Cardiac septum (tissue), 1 donor: ENCODE measurements at regions not wholly inside any gene's neighbourhood (a gene's known extent, or its start where the extent isn't known, plus 50 kb on each side); places are given as distances from the start of the nearest gene placed in this dataset.

Experiments used
- DNase-seq: peaks from one replicate; pipeline ENCODE4 v3.0.0-alpha.2; 2020; ENCODE audit warnings: low spot score
- intact Hi-C: fragments of 100-400 bp; cut with DNase I; formaldehyde crosslinking; loops from one replicate; pipeline ENCODE4 v1.14.0; 2022
- donor health status: DM: no; HTN: no; CAD: no.

DNA sequence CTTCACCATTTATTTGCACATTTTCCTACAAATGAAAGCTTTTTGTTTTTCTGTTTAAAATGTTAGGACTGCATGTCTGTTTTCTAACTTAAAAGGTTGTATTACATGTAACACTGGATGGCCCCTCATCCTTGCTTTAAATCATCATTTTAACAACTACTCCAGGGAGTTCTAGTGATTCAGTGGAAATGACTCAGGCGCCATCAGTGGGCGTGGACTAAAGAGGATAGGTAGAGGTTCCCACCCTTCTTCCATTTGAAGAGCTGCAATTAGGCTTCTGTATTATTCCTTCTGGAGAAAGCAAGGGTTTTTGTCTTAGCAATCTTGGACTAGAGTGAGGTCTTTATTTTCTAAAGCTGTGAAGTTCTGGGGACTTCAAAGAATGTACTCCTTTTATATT lies 213.7 kb downstream of the TMEM38B start:
- intact Hi-C loops = loop anchor here (10.0 kb wide), 2 partner anchors 1027 to 1267 kb away; no protein-coding TSS in a partner anchor
- no peak for DNase-seq

DNA sequence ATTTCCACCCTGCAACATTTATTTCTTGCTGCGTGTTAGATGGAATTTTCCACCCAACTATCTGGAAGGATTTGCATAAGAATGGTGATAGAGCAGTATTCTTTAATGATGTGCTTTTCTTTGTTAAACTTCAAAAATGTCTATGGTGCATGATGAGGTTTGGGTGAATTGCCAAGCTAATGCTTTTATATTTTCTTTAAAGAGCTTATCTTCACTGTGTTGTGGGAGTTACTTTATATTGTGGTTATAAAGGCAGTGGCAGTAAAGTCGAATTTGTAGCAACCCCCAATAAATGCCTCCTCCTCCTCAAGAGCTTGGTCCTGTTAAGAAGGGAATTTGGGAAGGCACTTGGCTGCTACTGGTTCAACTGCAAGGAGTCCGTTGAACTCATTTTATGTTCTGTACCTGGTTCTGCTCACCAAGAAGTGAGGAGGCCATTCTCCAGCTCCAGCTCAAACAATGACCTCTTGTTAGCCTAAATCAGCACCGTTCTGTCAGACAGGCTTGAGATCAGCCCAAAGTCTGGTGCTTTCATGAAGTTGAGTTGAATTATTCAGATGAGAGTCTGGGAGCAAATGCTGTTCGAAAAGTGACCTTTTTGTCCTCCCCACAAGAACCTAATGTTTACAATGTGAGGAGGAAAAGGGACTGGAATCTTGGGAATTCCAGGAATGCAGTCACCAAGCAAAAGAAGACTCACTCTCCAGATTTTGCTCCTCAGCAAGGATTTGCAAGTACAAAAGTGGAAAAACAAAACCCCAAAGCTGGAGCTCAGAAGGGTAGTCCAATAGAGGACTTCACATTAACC lies 217.0 kb downstream of the TMEM38B start:
- intact Hi-C loops = no loop called here
- DNase-seq = no peak

DNA sequence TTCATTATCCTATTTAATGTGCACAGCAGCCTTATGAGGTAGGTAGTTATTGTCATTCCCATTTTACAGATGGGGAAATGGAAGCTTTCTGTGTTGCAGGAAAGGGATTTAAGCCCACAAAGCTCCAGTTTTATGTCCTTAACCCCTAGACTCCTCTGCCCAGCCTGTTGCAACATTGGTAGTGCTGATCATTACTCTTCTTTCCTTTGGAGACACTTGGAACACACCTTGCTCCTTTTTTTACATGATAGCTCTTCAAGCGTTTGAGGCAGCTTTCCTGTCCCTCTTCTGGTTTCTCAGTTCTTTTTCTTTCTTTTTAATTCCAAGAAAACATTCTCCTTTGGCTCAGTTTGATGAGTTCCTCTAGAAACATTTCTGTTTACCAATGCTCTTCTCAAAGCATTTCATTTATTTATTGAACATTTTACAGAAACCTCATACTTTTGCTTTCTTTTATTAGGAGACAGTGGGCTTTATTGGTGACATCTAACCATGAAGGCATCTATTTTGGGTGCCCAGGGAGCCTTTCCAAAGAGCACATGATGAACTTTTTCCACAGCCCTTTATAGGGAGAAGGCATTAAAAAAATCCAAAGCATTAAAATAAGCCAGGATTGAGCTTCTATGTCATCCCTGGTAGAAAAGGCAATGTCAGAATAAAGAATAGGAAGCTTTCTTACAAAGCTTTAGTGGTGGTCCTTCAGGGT lies 218.0 kb downstream of the TMEM38B start:
- DNase-seq = no peak
- intact Hi-C loops = no loop called here

DNA sequence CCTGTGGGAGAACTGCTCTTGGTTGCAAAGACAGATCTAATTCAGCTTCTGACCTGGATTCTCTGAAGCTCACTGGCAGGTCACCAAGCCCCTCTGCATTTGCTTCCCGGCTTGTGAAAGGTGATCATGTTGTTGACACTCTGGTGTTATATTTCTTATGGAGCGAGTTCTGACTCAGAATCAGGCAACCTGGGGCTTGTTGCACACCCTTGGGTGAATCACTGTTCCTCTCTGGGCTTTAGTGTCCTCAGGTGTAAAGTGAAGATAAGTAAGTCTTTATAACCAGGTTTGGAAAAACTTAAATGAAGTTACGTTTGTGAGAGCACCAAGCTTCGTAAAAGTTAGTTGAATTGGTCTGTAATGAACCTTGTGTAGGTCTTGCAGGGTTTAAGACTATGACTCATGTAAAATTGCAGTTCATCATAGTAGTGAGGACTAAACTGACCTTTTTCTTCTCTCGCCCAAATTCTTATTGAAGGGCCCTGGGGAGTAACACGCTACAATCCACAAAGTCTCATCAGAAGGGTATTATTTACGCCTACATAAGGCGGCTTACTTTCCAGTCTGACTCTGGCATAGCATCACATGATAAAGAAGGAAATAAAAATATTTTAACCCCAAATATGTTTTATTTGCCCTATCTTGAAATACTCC lies 218.6 kb downstream of the TMEM38B start:
- intact Hi-C loops = no loop called here
- no peak for DNase-seq

DNA sequence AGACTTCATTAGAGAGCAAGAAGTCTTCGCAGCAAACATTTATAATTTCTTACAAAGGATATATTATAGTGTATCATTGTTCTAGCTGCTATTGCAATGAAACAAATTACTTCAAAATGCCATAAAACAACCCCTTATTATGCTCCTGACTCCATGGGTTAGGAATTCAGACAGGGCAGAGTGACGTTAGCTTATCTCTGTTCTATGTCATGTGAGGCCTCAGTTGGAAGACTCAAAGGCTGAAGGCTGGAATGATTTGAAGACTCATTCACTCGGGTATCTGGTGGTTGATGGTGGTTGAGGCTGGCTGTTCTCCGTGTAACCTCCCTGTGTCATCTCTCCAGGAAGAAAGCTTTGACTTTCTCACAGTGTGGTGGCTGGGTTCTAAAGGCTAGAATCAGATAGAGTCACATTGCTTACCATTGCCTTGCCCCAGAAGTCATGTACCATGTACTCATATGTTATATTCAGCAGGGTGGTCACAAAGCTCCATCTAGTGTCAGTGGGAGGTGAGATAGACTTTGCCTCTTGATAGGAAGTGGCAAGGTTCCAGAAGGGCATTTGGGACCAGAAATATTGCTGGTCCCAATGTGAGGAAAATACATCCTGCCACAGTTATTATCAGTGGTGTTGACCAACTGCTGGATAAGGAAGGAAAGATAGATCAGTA lies 226.9 kb downstream of the TMEM38B start:
- intact Hi-C loops = no loop called here
- no peak for DNase-seq

DNA sequence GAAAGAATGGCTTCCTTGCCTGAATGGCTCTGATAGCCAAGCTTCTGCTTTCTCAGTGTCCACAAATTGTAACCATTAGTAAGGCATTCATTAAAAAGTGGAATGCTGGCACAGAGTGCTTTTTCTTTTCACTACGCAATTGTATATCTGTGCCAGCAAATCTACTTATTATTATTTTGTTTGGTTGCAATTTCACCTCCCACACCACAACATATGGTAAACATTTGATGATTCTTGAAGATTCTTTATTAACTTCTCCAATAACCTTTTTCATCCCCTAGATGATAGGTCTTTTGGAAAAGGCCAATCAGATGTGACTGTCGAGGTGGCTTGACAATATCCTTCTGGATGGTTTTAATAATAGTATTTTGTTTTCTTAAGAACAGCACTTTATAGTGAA lies 234.1 kb downstream of the TMEM38B start:
- no peak for DNase-seq
- intact Hi-C loops = no loop called here

DNA sequence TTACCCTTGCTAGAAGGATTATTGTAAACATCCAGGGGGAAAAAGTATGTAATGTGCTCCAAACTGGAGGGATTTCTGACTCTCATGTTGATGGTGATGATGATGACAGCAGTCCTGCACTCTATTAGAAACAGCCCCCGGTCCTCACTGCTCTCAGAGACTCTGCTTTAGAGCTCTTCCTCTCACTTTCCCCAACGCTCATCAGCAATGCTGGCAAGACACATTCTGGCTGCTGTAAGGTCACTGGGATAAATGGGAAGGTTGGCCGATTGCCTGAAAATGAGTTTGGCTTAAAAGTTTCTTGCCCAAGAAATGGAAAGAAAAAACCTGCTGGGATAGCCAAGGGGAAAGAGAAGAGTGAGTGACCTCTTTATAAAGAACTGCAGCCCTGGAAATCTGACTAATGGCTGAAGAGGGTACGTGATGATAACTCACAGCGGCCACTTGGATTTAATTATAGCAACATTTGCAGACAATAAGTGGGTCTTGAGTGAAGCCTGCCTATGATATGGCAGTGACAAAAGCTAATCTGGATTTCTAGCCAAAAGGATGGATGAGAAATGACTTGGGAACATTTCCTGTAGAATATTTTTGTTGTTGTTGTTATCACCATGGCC lies 235.8 kb downstream of the TMEM38B start:
- intact Hi-C loops = no loop called here
- DNase-seq = no peak

DNA sequence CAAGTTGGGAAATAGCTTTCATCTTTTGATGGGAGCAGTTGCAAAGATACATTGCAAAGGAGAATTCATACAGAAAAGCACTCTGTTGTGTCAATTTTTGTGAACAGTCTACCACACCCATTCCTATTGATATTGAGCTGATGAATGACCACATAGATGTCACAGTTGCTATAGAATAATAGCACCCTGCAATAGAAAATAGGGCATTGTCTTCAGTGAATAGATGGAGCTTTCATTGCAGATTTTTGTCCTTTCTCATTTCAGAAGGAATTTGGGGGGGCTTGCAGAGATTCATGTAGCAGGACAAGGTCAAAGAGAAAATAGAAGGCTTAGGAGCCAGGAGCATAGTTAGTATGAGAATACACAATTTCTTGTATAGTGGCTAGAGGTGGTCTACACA lies 237.9 kb downstream of the TMEM38B start:
- DNase-seq = no peak
- intact Hi-C loops = no loop called here

DNA sequence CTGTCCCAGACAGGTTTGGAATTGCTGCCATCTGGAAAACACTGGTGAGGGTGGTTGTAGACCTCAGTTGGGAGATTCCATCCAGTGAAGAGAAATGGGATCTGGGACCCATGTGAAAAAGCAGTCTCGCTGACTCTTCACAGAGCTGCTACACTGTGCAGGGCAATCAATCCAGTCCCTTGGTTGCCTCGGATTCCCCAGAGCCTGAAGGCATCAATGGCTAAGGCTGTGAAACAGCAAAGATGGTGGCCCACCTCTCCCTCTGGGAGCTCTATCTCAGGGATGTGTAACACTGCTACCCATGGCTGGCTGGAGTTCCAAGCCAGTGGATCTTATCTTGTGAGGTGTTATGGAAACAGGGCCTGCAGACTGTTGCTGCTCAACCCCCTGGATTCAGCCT lies 256.1 kb downstream of the TMEM38B start:
- intact Hi-C loops = no loop called here
- no peak for DNase-seq

DNA sequence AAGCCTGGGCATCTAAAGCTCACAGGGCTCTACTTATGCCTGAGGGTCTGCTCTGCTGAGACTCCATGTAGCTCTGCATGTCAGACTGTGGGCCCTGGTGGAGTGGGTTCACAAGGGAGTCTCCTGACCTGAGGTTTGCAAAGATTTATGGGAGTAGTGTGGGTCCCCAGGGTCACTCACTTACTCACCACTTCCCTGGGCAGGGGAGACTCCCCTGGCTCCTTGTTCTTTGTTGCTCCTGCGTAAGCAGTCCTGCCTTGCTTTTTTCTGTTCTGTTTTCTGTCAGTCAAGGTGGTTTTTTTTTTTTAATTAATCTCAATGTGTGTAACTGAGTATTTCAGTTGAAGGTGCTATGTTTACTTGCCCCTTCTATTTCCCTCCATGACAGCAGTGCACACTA lies 256.6 kb downstream of the TMEM38B start:
- DNase-seq = no peak
- intact Hi-C loops = no loop called here

DNA sequence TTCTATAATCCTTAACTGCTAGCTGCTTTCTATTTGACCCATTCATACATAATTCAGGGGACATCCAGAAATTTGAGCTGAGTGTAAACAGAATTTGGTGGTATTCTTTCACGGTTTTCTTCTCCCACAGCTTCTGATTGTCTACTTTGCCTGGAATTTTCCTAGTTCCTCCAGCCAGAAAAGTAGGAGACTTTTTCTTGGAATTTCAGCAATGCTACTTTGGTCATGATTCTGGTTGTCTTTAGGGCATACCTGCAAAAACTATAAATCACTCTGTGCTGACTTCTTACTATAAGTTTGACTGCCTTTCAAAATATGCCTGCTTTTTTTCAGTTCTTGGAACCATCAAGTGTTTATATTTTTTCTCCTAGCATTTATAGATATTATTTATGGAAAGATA lies 260.2 kb downstream of the TMEM38B start:
- DNase-seq = no peak
- intact Hi-C loops = no loop called here

DNA sequence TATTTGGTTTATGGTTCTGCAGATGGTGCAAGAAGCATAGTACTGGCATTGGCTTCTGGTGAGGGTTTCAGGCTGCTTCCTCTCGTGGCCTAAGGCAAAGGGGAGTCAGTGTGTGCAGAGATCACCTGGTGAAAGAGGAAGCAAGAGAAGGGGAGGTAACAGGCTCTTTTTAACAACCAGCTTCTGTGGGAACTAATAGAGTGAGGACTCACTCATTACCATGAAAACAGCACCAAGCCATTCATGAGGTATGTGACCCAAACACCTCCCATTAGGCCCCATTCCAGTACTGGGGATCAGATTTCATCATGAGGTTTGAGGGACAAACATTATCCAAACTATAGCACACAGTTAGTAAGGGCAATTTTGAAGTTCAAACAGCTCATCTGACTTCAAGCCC lies 263.5 kb downstream of the TMEM38B start:
- intact Hi-C loops = no loop called here
- DNase-seq = no peak

DNA sequence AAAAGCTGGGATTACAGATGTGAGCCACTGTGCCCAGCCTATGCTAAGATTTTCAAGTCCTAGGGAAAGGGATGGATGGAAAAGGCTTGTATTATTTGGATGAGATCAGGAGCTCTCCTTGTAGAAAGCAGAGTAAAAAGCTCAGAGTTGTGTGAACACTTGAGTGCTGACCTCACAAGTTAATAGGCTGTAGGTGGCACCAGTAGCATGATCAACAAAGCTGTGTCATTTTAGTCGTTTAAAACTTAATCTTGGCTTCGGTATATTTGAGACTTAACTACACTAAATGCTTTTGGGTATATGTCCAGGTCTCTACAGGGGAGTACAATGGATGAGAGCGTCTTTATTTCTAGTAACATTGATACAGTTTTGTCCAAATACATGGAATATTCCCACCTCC lies 264.2 kb downstream of the TMEM38B start:
- intact Hi-C loops = no loop called here

DNA sequence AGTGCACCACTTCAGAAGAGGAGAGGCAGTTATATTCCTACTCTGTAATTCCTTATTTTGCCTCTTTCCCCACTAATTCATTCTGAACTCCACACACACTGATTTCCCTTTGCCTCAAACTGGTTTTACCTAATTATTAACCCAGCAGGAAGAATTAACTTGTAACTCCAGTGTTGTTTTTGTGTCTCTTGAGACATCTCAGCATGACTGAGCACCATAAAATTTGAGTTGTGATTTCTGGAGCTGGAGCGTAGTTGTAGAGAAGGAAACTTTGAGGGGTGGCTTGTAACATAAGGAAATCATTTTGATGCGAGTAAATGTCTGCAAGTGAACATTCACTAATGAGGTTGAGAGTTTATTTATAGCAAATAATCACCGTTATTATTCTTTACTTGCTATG lies 265.2 kb downstream of the TMEM38B start:
- no peak for DNase-seq

More for the DNA sequence above, 264.2 kb downstream of the TMEM38B start:
- DNase-seq = no peak

DNA sequence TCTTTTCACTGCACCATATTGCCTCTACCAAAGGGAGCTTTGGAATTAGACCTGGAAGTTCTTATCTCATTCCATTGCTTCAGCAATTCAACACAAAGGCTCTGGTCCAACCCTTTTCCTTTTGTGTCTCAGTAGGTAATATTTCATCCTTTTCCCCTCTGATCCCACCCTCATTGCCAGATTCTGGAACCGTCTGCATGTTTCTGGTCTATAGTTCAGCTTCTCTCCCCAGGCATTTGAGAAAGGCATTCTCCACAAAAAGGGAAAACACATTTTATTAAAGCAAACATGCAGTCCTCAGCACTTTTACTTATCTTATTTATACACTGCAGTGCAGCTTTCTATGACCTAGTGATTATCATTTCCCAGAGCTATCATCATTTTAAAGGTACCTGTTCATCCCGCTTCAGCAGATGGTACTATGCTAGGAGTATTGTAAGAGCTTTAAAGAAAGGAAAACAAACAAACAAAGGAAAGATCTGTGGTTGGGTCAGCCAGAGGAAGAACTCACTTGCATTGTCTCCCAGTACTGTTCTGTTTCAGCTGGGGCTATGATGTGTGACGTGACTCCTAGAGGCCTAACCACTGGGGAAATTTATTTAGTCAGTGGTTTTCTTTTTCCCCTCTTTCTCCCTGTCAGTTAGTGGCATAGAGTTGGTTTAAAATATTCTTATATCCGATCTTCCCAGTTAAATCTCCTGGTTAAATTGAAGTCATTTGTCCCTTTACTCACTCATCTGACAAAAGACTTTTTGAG lies 269.2 kb downstream of the TMEM38B start:
- DNase-seq = no peak
- intact Hi-C loops = no loop called here

More for the DNA sequence above, 265.2 kb downstream of the TMEM38B start:
- intact Hi-C loops = no loop called here

DNA sequence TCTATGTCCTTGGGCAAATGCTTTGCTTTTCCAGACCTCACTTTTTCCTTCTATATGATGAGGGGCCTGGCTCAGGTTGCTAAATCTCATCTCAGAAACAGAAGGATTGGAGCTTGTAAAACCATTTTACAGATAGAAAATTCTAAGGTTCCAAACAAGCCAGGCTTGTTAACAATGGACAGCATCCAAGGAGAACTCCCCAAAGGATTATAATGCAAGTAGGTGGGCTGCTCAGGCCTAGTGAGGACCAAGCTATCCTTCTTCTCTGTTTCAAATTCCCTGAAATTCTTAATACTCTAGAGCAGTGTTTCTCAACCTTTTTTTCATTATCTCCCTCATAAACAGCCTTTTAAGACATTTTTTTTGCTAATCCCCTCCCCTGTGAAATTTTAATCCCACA lies 269.8 kb downstream of the TMEM38B start:
- no peak for DNase-seq

DNA sequence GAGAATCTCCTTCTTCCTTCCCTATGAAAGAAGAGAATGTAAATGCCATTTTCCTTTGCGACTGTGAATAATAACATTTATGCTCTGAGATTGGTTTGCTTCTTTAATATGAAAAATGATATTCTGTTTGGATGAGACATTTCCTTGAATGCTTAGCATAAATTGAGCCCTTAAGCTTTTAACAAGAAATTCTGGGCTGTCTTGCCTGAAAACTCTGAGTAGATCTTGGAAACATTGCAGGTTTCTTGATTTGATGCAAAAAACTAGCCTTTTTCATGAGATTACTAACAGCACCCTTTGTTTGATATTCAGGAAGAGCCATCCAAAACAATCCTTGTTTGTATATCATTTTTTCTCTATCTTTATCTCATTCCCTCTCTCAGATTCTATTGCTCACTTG lies 272.5 kb downstream of the TMEM38B start:
- DNase-seq = no peak
- intact Hi-C loops = no loop called here

More for the DNA sequence above, 269.8 kb downstream of the TMEM38B start:
- intact Hi-C loops = no loop called here

DNA sequence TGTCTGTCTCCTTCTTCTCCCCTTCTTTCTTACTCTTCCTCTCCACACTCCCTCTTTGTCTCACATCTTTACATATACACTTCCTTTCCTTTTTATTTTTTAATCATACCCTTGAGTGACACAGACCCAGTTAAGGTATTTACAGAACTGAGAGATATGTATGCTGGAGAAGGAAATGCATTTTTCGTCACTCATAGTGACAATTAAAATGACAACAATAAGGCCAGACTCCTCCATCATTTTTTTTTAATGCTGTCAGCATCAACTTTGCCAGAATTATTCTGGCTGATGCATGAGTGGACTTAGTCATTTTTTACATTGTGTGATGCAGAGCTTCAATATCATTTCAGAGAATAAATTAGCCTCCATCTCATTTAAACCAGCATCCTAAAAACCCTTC lies 272.9 kb downstream of the TMEM38B start:
- intact Hi-C loops = no loop called here
- DNase-seq = no peak

DNA sequence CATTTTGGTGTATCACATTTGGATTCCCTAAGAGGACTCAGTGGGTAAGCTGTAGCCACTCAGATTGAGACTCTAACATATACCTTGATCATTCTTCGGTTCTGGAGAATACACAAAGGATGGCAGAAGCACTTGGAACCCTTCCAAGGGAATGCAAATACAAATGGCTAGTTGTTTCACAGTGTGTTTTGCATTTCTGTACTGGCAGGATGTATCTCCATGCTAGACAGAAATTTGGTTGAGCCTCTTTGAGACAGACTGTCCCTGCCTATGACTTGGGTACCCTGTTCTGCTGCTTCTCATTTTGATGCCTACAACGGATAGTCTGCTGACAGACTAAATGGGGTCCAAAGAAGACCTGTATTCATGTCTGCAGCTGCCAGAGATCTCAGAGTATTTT lies 273.5 kb downstream of the TMEM38B start:
- DNase-seq = no peak
- intact Hi-C loops = no loop called here
